HT1080 (cell line): ENCODE measurements at regions not wholly inside any gene's neighbourhood (a gene's known extent, or its start where the extent isn't known, plus 50 kb on each side); places are given as distances from the start of the nearest gene placed in this dataset.
A peak's percentile ranks its signal among the peaks of the same experiment; 100 is the strongest.
"Not testable (repeated sequence)": the region's sequence is repeated elsewhere in the genome, so short reads cannot be mapped to it uniquely, and the experiment has no call there.

Experiments
- DNase-seq: peaks from one replicate; pipeline ENCODE4 v3.0.0-alpha.2; 2015; ENCODE audit warnings: low read depth

GRCh38 chr12:17361224-17361623 lies 728.8 kb downstream of the RERGL start:
- DNase-seq = no peak

- no peak for DNase-seq
These were observed 731.2 kb downstream of the RERGL start for GRCh38 chr12:17358835-17359234.

GRCh38 chr12:17357396-17357795 lies 732.6 kb downstream of the RERGL start:
- DNase-seq = no peak

- no peak for DNase-seq
These were observed 737.8 kb downstream of the RERGL start for GRCh38 chr12:17352164-17352563.

GRCh38 chr12:17348311-17348710 lies 741.7 kb downstream of the RERGL start:
- no peak for DNase-seq

- no peak for DNase-seq
These were observed 738.7 kb upstream of the LMO3 start for GRCh38 chr12:17344649-17345048.

- DNase-seq = no peak
These were observed 736.5 kb upstream of the LMO3 start for GRCh38 chr12:17342381-17342961.

- no peak for DNase-seq
These were observed 729.5 kb upstream of the LMO3 start for GRCh38 chr12:17335487-17335886.

GRCh38 chr12:17334784-17335183 lies 728.8 kb upstream of the LMO3 start:
- DNase-seq = no peak

- peak; percentile 27 for DNase-seq
These were observed 727.3 kb upstream of the LMO3 start for GRCh38 chr12:17333287-17333686.

GRCh38 chr12:17326649-17327048 lies 720.7 kb upstream of the LMO3 start:
- DNase-seq = no peak

- no peak for DNase-seq
These were observed 716.1 kb upstream of the LMO3 start for GRCh38 chr12:17322090-17322489.

- peak; percentile 91 for DNase-seq
These were observed 698.8 kb upstream of the LMO3 start for GRCh38 chr12:17304503-17305347.

GRCh38 chr12:17302001-17302400 lies 696.0 kb upstream of the LMO3 start:
- DNase-seq = no peak

GRCh38 chr12:17301544-17301943 lies 695.6 kb upstream of the LMO3 start:
- DNase-seq = no peak

GRCh38 chr12:17296882-17297281 lies 690.9 kb upstream of the LMO3 start:
- DNase-seq = no peak

- no peak for DNase-seq
These were observed 680.9 kb upstream of the LMO3 start for GRCh38 chr12:17286874-17287273.

- no peak for DNase-seq
These were observed 678.9 kb upstream of the LMO3 start for GRCh38 chr12:17284873-17285272.

GRCh38 chr12:17283563-17283962 lies 677.6 kb upstream of the LMO3 start:
- DNase-seq = no peak

- DNase-seq = not testable (repeated sequence)
These were observed 676.2 kb upstream of the LMO3 start for GRCh38 chr12:17282169-17282568.

- no peak for DNase-seq
These were observed 673.0 kb upstream of the LMO3 start for GRCh38 chr12:17278946-17279345.

GRCh38 chr12:17276196-17276595 lies 670.2 kb upstream of the LMO3 start:
- DNase-seq = no peak

- no peak for DNase-seq
These were observed 660.9 kb upstream of the LMO3 start for GRCh38 chr12:17266856-17267255.
